ENCODE measurements at regions not wholly inside any gene's neighbourhood (a gene's known extent, or its start where the extent isn't known, plus 50 kb on each side); places are given as distances from the start of the nearest gene placed in this dataset.
A peak's percentile ranks its signal among the peaks of the same experiment; 100 is the strongest.
"Not testable (repeated sequence)": the region's sequence is repeated elsewhere in the genome, so short reads cannot be mapped to it uniquely, and the experiment has no call there.

DNA sequence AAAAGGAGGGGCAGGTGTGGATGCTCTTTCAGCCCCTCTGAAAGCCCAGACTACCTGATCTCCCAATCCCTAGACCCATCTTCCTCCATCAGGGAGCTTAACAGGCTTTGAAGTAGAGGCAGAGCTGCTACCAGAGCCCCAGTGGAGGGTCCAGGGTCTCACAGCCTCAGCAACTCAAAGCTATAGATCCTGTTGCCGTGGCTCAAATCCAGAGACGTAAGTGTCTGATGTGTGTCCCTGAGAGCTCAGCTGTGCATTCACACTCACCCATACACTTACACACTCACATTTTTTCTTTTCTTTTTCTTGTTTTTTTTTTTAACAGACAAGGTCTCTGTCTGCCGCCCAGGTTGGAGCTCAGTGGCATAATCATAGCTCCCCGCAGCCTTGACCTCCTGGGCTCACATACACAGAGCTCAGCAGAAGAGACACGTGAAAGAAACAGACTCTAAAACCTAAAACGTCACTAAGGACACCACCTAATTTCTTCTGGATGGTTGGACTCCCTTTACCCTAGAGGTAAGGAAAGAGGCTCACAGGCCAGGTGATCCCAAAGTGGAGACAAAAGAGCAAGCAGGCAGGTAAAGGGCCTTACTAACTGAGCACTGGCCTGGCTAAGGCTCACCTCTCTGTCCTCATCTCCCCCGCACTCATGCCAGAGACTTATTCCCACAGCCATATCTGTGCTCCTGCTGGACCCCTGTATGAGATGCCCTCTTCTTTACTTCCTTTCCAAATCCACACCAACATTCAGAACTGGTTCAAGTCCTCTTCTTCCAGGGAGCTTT, 80.7 kb downstream of the SCN11A start:
- Mint-ChIP-seq H3K9me3 (no peaks in the 10 kb centered on the region), H3K27ac (no peak overlapping the region), H3K4me1 (no peaks in the 10 kb centered on the region), H3K36me3 (no peaks in the 10 kb centered on the region), H3K27me3 (peaks cover 15% of the 10 kb centered on the region), H3K4me3 (no peak overlapping the region)
- ATAC-seq = no peak

DNA sequence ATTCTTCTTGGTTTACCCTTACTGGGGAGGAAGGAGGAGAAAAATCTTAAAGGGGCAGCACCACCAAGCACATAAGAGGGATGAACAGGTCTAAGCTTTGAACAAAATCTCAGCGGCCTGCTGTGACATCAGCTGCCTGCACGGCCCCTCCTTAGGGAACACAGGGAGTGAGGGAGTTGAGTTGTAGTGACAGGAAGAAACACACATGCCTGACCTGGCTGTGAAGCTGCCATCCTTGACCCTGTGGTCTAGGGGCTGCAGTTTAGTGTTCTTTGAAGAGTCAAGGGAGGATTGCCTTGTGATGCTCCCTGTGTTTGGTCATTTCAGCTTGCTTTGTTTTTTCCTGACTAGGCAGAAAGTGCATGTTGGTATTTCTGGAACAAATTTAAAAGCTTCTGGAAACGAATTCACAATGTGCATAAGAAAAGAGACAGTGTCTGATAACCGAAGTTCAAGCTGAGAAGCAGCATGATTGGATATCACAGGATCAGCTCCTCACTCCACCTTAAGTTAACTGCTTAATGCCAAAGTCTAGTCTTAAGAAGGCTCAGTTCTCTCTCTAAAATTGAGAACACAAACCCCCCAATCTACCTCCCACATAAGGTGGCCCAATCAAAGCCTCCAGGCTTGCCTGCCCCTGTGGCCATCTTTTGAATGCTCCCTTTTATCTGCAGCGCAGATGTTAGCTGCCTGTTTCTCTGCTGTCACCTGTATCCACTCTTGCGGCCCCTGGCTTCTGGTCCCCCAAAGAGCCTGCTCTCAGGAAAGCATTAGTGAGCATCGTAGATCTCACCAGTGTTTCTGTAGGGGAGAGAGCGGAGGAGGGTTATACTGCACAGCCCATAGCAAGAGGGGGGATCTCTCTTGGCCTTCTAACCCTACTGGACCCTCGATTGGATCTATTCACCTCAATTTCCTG, 82.2 kb downstream of the SCN11A start:
- Mint-ChIP-seq H3K36me3 (no peaks in the 10 kb centered on the region), H3K4me3 (no peak overlapping the region), H3K9me3 (no peaks in the 10 kb centered on the region), H3K27me3 (peaks cover 15% of the 10 kb centered on the region), H3K27ac (no peak overlapping the region), H3K4me1 (no peaks in the 10 kb centered on the region)
- no peak for ATAC-seq

DNA sequence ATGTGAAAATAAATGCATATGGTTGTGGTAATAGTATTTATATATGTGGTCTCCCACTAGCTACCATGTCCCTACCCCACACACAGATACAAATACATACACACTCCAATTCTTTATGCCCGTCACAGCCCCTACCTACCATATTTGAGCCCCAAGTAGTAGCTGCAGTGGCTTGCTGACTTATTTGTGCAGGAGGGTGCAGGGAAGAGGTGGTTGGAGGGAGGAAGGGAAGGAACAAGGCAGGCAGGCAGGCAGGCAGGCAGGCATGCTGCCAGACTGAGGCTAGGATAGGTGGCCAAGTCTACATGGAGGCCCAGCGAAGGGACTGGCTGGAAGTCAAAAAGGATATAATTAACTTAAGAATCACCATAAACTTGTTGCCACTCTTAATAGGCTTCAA, 82.9 kb downstream of the SCN11A start:
- no peaks in the 10 kb centered on the region for H3K36me3 Mint-ChIP-seq
- no peak overlapping the region for H3K4me3 Mint-ChIP-seq
- H3K9me3 Mint-ChIP-seq = no peaks in the 10 kb centered on the region
- no peaks in the 10 kb centered on the region for H3K4me1 Mint-ChIP-seq
- ATAC-seq = no peak
- H3K27me3 Mint-ChIP-seq = peaks cover 15% of the 10 kb centered on the region
- no peak overlapping the region for H3K27ac Mint-ChIP-seq

DNA sequence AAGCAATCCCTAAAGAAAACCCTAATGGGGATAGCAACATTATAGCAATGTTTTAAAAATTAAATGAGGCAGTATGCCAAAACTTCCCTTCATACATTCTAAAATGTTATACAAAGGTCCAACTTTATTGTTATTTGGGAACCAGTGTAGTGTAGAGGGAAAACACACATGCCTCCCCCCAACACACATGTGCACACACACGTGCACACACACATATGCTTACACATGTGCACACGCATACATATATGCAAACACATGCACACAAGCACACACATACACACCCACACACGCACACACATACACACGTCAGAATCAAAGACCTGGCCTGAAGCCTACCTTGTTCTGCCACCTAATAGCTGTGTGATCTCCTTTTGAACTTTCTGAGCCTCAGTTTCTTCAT, 83.3 kb downstream of the SCN11A start:
- H3K27ac Mint-ChIP-seq = no peak overlapping the region
- H3K4me1 Mint-ChIP-seq = no peaks in the 10 kb centered on the region
- H3K4me3 Mint-ChIP-seq = no peak overlapping the region
- H3K36me3 Mint-ChIP-seq = no peaks in the 10 kb centered on the region
- H3K27me3 Mint-ChIP-seq = peaks cover 15% of the 10 kb centered on the region
- no peak for ATAC-seq
- H3K9me3 Mint-ChIP-seq = no peaks in the 10 kb centered on the region

DNA sequence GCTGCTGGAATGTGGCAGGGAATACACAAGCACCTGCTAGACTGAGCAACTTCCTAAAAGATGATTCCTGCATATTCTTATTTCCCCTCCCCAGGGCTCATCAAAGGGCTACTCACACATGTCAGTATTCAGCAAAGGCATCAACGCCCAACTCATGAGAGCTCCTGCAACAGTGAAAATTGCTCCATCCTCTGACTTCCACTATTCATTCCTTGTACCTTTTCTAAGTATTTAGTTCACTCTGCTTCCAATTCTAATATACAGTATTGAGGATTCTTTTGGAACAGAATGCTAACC, 84.1 kb downstream of the SCN11A start:
- H3K27ac Mint-ChIP-seq = no peak overlapping the region
- no peak overlapping the region for H3K4me3 Mint-ChIP-seq
- H3K36me3 Mint-ChIP-seq = no peaks in the 10 kb centered on the region
- H3K9me3 Mint-ChIP-seq = no peaks in the 10 kb centered on the region
- peaks cover 15% of the 10 kb centered on the region for H3K27me3 Mint-ChIP-seq
- no peak for ATAC-seq
- H3K4me1 Mint-ChIP-seq = no peaks in the 10 kb centered on the region

DNA sequence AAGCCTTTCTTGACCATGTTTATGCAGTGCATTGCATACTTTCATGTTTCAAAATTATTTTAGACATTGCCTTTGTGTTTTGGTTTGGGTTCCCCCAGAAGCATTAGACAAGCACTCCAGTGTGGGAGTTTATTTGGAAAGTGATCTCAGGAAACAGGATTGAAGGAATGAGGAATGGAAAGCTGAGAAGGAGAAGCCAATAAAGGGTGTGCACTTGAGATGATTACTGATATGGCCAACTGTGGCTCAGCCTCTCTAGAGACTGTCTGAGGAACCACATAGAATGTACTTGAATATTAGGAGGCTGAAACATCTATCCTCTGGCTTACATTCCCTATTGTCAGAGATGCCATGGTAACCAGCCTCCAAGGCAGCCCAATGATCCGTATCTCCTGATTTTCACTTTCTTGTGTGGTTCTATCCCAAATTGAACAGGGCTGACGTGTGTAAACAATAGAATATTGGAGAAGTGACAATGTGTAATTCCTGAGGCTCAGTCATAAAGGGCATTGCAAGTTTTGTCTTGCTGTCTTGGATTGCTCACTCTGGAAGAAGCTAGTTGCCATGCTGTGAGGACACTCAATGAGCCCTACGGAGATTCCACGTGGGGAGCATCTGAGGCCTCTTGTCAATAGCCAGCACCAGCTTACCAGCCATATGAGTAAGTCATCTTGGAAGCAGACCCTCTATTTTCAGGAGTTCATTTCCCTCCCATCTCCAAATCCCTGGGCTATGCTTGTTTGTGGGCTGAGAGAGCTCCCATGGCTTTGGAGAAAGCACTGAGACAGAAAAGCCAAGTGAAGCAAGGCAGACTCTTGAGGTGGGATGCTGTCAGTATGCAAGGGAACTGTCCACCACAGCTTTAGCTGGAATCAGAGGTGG, 84.7 kb downstream of the SCN11A start:
- Mint-ChIP-seq H3K27ac (no peak overlapping the region), H3K27me3 (peaks cover 15% of the 10 kb centered on the region), H3K4me3 (no peak overlapping the region), H3K9me3 (no peaks in the 10 kb centered on the region), H3K36me3 (no peaks in the 10 kb centered on the region), H3K4me1 (no peaks in the 10 kb centered on the region)
- no peak for ATAC-seq

DNA sequence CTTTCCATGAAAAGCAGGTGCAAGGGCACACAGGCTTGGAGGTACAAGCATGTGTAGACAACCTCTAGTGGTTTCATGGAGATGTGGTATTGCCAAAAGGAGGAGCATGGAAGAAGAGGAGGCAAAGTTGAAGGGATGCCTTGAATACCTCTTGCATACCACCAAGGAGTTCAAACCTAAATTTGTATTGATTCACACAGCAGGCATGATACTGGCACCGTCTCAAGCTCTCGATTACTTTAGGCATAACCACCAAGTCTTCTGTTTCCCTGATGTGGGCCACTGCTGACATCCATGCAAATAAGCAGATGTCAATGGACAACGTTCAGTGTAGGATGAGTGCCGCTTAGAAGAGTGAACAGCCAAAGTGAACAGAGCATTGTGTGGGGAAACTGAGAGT, 87.1 kb downstream of the SCN11A start:
- H3K27ac Mint-ChIP-seq = no peak overlapping the region
- H3K36me3 Mint-ChIP-seq = no peaks in the 10 kb centered on the region
- no peak overlapping the region for H3K4me3 Mint-ChIP-seq
- H3K4me1 Mint-ChIP-seq = peaks cover 6% of the 10 kb centered on the region
- no peaks in the 10 kb centered on the region for H3K27me3 Mint-ChIP-seq
- ATAC-seq = no peak
- no peaks in the 10 kb centered on the region for H3K9me3 Mint-ChIP-seq

DNA sequence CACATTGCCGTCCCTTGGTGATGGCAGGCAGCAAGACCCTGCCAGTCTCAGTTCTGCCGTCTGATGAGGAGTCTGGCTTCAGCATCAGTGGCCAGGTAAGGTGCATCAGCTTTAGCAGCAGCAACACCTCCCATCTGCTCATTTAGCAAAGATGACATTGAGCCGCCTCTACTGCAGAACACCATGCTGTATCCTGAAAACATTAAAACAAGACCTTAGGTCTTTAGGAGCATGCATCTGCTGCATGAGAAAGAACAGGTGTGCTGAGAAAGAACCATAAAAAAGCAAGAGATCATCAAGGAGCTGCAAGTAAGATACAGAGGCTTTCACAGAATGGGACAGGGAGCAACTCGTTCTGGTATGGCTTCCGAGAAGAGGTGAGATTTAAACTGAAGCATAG, 87.5 kb downstream of the SCN11A start:
- Mint-ChIP-seq H3K36me3 (no peaks in the 10 kb centered on the region), H3K9me3 (no peaks in the 10 kb centered on the region), H3K4me3 (no peak overlapping the region)

DNA sequence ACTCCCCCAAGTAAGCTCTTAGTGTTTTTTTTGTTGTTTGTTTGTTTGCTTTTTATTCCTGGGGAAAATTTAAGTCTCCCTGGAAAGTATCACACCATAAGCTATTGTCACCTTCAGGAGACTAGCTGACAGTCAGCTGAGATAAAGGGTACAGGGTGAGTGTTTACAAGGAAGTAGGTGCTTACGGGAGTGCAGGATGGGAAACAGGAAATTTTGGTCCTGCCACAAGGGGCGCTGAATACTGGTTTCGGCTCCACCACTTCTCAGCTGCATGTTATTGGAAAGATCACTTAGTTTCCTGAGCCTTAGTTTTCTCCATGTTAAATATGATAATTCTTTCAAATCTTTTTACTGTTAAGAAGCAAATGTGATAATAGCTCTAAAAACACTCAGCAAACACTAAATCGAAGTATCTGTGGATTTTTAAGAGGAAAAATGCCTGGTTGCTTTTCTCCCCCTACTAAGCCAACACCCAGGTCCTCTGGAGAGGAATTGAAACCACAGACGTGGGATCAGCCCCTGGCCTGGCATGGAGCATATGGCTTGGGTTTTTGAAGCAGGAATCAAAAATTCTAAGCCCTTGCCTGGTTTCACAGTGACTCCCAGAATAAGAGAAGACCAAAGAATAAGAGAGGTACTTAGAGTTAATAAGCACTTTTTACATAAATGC, 90.7 kb downstream of the SCN11A start:
- peak; percentile 59 for ATAC-seq
- Mint-ChIP-seq H3K27ac (no peak overlapping the region), H3K9me3 (no peaks in the 10 kb centered on the region)

More for the DNA sequence above, 87.5 kb downstream of the SCN11A start:
- Mint-ChIP-seq H3K4me1 (peaks cover 6% of the 10 kb centered on the region), H3K27me3 (no peaks in the 10 kb centered on the region), H3K27ac (no peak overlapping the region)
- ATAC-seq = no peak

DNA sequence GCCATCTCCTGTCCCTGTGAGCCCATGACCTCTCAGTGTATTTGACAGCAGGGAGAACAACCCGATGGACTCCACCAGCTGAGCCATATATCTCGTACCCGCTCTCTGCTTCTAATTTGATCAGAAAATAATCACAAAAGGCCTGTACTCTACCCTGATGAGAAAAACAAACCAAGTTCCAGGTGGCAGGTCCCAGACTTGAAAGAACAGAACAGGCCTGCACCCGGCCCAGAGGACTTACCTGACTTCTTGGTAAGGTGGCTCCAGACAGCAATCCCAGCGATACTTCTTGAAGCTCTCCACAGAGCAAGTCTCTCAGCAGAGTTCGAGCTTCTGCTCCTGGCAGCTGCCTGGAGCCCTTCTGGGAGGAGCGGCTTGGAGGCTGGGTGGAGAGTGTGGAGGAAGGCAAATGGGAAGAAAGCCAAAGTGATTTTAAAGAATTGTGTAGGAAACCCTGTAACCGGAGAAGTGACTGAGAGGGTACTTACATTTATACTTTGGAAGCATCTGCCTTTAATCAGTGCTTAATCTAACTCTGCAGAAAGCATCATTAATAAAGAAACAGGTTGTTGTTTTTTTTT, 91.6 kb downstream of the SCN11A start:
- Mint-ChIP-seq H3K36me3 (no peaks in the 10 kb centered on the region), H3K9me3 (no peaks in the 10 kb centered on the region), H3K27me3 (no peaks in the 10 kb centered on the region), H3K4me1 (peaks cover 6% of the 10 kb centered on the region), H3K27ac (no peak overlapping the region), H3K4me3 (no peak overlapping the region)
- ATAC-seq = no peak

More for the DNA sequence above, 90.7 kb downstream of the SCN11A start:
- H3K4me1 Mint-ChIP-seq = peaks cover 6% of the 10 kb centered on the region
- H3K4me3 Mint-ChIP-seq = no peak overlapping the region
- no peaks in the 10 kb centered on the region for H3K27me3 Mint-ChIP-seq
- no peaks in the 10 kb centered on the region for H3K36me3 Mint-ChIP-seq

DNA sequence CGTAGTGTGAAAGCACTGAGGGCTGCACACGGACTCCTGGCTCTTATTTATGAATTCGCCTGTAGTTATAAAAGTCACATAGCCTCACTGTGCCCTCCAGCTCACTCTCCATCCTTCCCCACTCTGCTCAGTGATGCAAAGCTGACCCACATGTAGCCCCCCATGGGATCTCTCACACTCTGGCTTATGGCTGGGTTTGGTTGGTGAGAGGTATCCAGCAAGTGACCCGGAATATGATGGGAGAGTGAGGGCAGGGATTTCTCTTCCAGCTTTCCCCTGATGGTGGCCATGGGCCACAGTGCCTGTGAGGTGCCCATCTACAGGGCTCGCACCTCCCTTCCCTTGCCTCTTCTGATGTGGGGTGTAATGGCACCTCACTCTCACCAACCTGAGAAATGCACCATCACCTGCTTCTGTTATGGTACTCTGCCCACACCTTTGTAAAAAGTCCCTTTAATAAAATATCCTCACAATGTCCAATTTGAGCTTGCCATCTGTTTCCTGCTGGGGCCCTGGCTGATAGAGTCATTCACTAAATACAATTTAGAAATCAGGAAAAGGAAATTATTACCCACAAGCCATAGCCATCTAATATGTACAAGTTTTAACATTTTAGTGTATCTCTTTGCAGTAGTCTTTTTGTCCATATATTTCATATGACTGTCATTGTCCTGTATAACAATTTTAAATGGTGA, 93.6 kb downstream of the SCN11A start:
- Mint-ChIP-seq H3K27ac (no peak overlapping the region), H3K27me3 (no peaks in the 10 kb centered on the region), H3K36me3 (no peaks in the 10 kb centered on the region), H3K9me3 (no peaks in the 10 kb centered on the region), H3K4me1 (peaks cover 6% of the 10 kb centered on the region), H3K4me3 (no peak overlapping the region)
- ATAC-seq = no peak

DNA sequence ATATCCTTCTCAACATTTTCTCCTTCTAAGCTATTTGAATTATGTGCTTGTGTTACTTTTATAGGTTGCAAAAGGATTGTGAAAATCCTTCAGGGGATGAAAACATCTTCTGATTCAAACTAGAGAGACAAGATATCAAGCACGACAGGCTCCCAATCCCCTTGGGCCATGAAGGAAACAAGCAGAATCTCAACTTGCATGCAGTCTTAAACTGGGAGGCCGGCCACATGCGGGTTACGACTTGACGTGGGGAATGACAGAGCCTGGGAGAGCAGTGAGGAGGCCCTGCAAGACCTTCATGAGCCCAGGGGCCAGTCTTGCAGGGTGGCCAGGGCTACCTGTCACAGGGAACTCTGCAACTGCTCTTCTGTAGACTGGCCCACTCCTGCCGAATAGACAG, 94.4 kb downstream of the SCN11A start:
- Mint-ChIP-seq H3K36me3 (no peaks in the 10 kb centered on the region), H3K4me1 (peaks cover 6% of the 10 kb centered on the region)
- ATAC-seq = no peak

DNA sequence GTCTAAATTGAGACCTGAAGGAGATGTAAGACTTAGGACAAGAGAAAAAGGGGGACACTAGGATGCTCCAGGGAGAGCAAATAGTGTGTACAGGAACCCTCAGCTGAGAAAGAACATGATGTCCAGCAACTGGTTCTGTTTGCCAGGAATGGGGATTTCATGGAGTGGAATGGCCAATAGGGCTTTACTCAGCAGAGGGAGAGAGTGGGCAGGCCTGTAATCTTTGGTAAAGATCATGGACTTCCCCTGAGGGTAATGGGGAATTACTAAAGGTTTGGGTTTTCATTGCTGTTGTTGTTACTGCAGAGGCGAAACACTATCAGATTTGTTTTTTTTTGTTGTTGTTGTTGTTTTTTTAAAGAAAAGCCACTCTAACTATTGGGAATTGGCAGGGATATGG, 99.0 kb downstream of the SCN11A start:
- Mint-ChIP-seq H3K9me3 (no peaks in the 10 kb centered on the region), H3K36me3 (no peaks in the 10 kb centered on the region), H3K27ac (no peak overlapping the region), H3K4me3 (no peak overlapping the region), H3K4me1 (no peaks in the 10 kb centered on the region), H3K27me3 (no peaks in the 10 kb centered on the region)
- ATAC-seq = no peak

More for the DNA sequence above, 94.4 kb downstream of the SCN11A start:
- Mint-ChIP-seq H3K9me3 (no peaks in the 10 kb centered on the region), H3K27me3 (no peaks in the 10 kb centered on the region), H3K27ac (no peak overlapping the region), H3K4me3 (no peak overlapping the region)

DNA sequence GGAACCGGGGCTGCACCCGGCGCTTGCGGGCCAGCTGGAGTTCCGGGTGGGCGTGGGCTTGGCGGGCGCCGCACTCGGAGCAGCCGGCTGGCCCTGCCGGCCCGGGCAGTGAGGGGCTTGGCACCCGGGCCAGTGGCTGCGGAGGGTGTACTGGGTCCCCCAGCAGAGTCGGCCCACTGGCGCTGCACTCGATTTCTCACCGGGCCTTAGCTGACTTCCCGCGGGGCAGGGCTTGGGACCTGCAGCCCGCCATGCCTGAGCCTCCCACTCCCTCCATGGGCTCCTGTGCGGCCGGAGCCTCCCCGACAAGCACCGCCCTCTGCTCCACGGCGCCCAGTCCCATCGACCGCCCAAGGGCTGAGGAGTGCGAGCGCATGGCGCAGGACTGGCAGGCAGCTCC, 100.6 kb downstream of the SCN11A start:
- H3K27ac Mint-ChIP-seq, H3K9me3 Mint-ChIP-seq, H3K4me3 Mint-ChIP-seq, H3K36me3 Mint-ChIP-seq, ATAC-seq, H3K4me1 Mint-ChIP-seq, H3K27me3 Mint-ChIP-seq: not testable (repeated sequence)
